ENCODE measurements at regions not wholly inside any gene's neighbourhood (a gene's known extent, or its start where the extent isn't known, plus 50 kb on each side); places are given as distances from the start of the nearest gene placed in this dataset.

DNA sequence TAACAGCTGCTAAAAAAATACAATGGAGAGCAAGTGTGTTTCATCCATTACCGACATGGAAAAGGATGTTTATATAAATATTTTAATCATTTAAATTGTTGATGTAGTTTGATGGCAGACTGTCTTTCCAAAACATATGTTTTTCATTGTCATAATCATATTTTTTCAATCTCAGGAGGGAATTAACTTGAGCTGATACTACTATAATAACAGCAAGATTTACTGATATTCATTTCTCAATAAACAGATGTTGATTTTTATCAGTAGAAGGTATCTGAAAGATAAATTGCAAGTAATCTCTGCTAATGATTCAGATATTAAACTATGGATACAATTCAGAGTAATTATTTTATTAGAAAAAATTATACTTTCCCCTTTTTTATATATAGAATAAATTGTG is 274.9 kb upstream of the TMEFF2 start:
- TF ChIP-seq, protein P1, sequence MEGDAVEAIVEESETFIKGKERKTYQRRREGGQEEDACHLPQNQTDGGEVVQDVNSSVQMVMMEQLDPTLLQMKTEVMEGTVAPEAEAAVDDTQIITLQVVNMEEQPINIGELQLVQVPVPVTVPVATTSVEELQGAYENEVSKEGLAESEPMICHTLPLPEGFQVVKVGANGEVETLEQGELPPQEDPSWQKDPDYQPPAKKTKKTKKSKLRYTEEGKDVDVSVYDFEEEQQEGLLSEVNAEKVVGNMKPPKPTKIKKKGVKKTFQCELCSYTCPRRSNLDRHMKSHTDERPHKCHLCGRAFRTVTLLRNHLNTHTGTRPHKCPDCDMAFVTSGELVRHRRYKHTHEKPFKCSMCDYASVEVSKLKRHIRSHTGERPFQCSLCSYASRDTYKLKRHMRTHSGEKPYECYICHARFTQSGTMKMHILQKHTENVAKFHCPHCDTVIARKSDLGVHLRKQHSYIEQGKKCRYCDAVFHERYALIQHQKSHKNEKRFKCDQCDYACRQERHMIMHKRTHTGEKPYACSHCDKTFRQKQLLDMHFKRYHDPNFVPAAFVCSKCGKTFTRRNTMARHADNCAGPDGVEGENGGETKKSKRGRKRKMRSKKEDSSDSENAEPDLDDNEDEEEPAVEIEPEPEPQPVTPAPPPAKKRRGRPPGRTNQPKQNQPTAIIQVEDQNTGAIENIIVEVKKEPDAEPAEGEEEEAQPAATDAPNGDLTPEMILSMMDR (IDR thresholded peaks at IDR 0.05 in 4 of 5, conservative IDR thresholded peaks at IDR 0.05 in 1 of 5) = no peak
- TF ChIP-seq POLR2A (IDR thresholded peaks at IDR 0.05) = no peak
